IPS-NIHi7 (cell line): ENCODE measurements at regions not wholly inside any gene's neighbourhood (a gene's known extent, or its start where the extent isn't known, plus 50 kb on each side); places are given as distances from the start of the nearest gene placed in this dataset.
"Not testable (repeated sequence)": the region's sequence is repeated elsewhere in the genome, so short reads cannot be mapped to it uniquely, and the experiment has no call there.

Source experiments
- DNase-seq: peaks from one replicate; pipeline ENCODE4 v3.0.0; 2012; ENCODE audit warnings: mixed read lengths; ENCODE audit errors: extremely low spot score

- DNase-seq, result no peak
Measured at GRCh38 chr10:114872519-114873087, 51.0 kb downstream of the FHIP2A start.

GRCh38 chr10:114874827-114875411 lies 53.3 kb downstream of the FHIP2A start:
- peak; percentile 84 for DNase-seq

GRCh38 chr10:114875590-114876081 lies 54.1 kb downstream of the FHIP2A start:
- not testable (repeated sequence) for DNase-seq

GRCh38 chr10:114876169-114876568 lies 54.6 kb downstream of the FHIP2A start:
- no peak for DNase-seq

GRCh38 chr10:114876602-114877300 lies 55.2 kb downstream of the FHIP2A start:
- peak; percentile 83 for DNase-seq

- no peak for DNase-seq
Measured at GRCh38 chr10:114877301-114877644, 55.7 kb downstream of the FHIP2A start.

GRCh38 chr10:114879093-114879492 lies 57.5 kb downstream of the FHIP2A start:
- DNase-seq, result no peak

GRCh38 chr10:114879541-114880158 lies 58.1 kb downstream of the FHIP2A start:
- peak; percentile 57 for DNase-seq

- DNase-seq, result peak; percentile 54
Measured at GRCh38 chr10:114881417-114881816, 56.6 kb upstream of the TRUB1 start.

GRCh38 chr10:114881901-114882300 lies 56.1 kb upstream of the TRUB1 start:
- DNase-seq, result no peak

GRCh38 chr10:114885443-114885842 lies 52.6 kb upstream of the TRUB1 start:
- DNase-seq, result no peak
